Calu3 (cell line): ENCODE measurements at regions not wholly inside any gene's neighbourhood (a gene's known extent, or its start where the extent isn't known, plus 50 kb on each side); places are given as distances from the start of the nearest gene placed in this dataset.

ENCODE experiments used
- BruUV-seq: library from RNA; stranded (reverse); fragments of 400-500 nt; replicated peaks from 2 replicates; lab custom pipeline; 2021; lab: Mats Ljungman, UMichigan
- CTCF ChIA-PET: fragments of 300-600 bp; sonication (Branson Sonifier 250); formaldehyde crosslinking; loops from one replicate; lab custom pipeline; 2022; ENCODE audit warnings: antibody characterized with exemption; lab: Charles Lee
- DNase-seq: peaks from one replicate; pipeline ENCODE4 v3.0.0; 2022
- H3K27ac Mint-ChIP-seq: one replicate; pipeline ENCODE4 v1.8.0; 2022; ENCODE audit warnings: mixed read lengths; ENCODE audit not compliant: unreplicated experiment
- H3K27me3 Mint-ChIP-seq: one replicate; pipeline ENCODE4 v1.8.0; 2022; ENCODE audit warnings: mixed read lengths; ENCODE audit not compliant: unreplicated experiment
- H3K36me3 Mint-ChIP-seq: one replicate; pipeline ENCODE4 v1.8.0; 2022; ENCODE audit warnings: mild to moderate bottlenecking, moderate library complexity, mixed read lengths; ENCODE audit not compliant: insufficient read depth, unreplicated experiment
- H3K4me1 Mint-ChIP-seq: one replicate; pipeline ENCODE4 v1.8.0; 2022; ENCODE audit warnings: mild to moderate bottlenecking, low read depth, mixed read lengths; ENCODE audit not compliant: unreplicated experiment
- H3K4me3 Mint-ChIP-seq: one replicate; pipeline ENCODE4 v1.8.0; 2022; ENCODE audit warnings: mild to moderate bottlenecking, low read depth, moderate library complexity, mixed read lengths; ENCODE audit not compliant: unreplicated experiment
- H3K9me3 Mint-ChIP-seq: one replicate; pipeline ENCODE4 v1.8.0; 2022; ENCODE audit warnings: low read depth, mixed read lengths; ENCODE audit not compliant: unreplicated experiment
- CTCF ChIP-seq: fragments of 200-600 bp; IDR thresholded peaks from one replicate; pipeline ENCODE4 v1.8.0; 2022; ENCODE audit warnings: antibody characterized with exemption; ENCODE audit not compliant: unreplicated experiment
- intact Hi-C: fragments of 100-400 bp; cut with micrococcal nuclease; formaldehyde crosslinking; loops from one replicate; pipeline ENCODE4 v1.10.0; 2022; ENCODE audit not compliant: unreplicated experiment

- intact Hi-C loops, result no loop called here
- H3K27me3 Mint-ChIP-seq, result peaks cover 12% of the 10 kb centered on the region
- CTCF ChIA-PET, result no interaction called here
- no peaks in the 10 kb centered on the region for H3K9me3 Mint-ChIP-seq
- H3K27ac Mint-ChIP-seq, result no peak overlapping the region
- BruUV-seq, result no TSS peak
- no peak for TF ChIP-seq CTCF
- DNase-seq, result no peak
- H3K4me1 Mint-ChIP-seq, result no peaks in the 10 kb centered on the region
- no peaks in the 10 kb centered on the region for H3K36me3 Mint-ChIP-seq
- H3K4me3 Mint-ChIP-seq, result no peak overlapping the region
Measured at GRCh38 chr4:16334601-16335000, 108.3 kb upstream of the TAPT1 start.

- no TSS peak for BruUV-seq
- intact Hi-C loops, result no loop called here
- DNase-seq, result no peak
- H3K27ac Mint-ChIP-seq, result no peak overlapping the region
- H3K4me1 Mint-ChIP-seq, result no peaks in the 10 kb centered on the region
- H3K36me3 Mint-ChIP-seq, result no peaks in the 10 kb centered on the region
- no peaks in the 10 kb centered on the region for H3K9me3 Mint-ChIP-seq
- H3K4me3 Mint-ChIP-seq, result no peak overlapping the region
- peaks cover 21% of the 10 kb centered on the region for H3K27me3 Mint-ChIP-seq
- CTCF ChIA-PET, result interaction anchor here (0.7 kb wide), 1 partner anchor 283 kb away, joined by 3 read pairs; no protein-coding TSS in a partner anchor
- no peak for TF ChIP-seq CTCF
Measured at GRCh38 chr4:16329797-16330134, 103.5 kb upstream of the TAPT1 start.

- H3K36me3 Mint-ChIP-seq, result no peaks in the 10 kb centered on the region
Measured at GRCh38 chr4:16329125-16329796, 103.0 kb upstream of the TAPT1 start.

GRCh38 chr4:16322183-16322582, 95.9 kb upstream of the TAPT1 start:
- Mint-ChIP-seq H3K9me3 (no peaks in the 10 kb centered on the region), H3K36me3 (no peaks in the 10 kb centered on the region), H3K27ac (no peak overlapping the region), H3K27me3 (peaks cover 28% of the 10 kb centered on the region), H3K4me1 (no peaks in the 10 kb centered on the region), H3K4me3 (no peak overlapping the region)
- intact Hi-C loops, result no loop called here
- BruUV-seq, result no TSS peak
- CTCF ChIA-PET, result no interaction called here
- no peak for DNase-seq
- no peak for TF ChIP-seq CTCF

More at GRCh38 chr4:16329125-16329796, 103.0 kb upstream of the TAPT1 start:
- no peaks in the 10 kb centered on the region for H3K4me1 Mint-ChIP-seq
- H3K27me3 Mint-ChIP-seq, result peaks cover 26% of the 10 kb centered on the region
- H3K4me3 Mint-ChIP-seq, result no peak overlapping the region
- intact Hi-C loops, result no loop called here
- CTCF ChIA-PET, result interaction anchor here (0.7 kb wide), 1 partner anchor 283 kb away, joined by 3 read pairs; no protein-coding TSS in a partner anchor
- H3K27ac Mint-ChIP-seq, result no peak overlapping the region
- no peak for DNase-seq
- H3K9me3 Mint-ChIP-seq, result no peaks in the 10 kb centered on the region
- no TSS peak for BruUV-seq
- no peak for TF ChIP-seq CTCF
